Activated CD4-positive, CD25-positive, alpha-beta regulatory T cell treated with anti-CD3 and anti-CD28 coated beads, Interleukin-2, amount 50 U/mL, for 24 hours (primary cell): ENCODE measurements at regions not wholly inside any gene's neighbourhood (a gene's known extent, or its start where the extent isn't known, plus 50 kb on each side); places are given as distances from the start of the nearest gene placed in this dataset.
"Not testable (repeated sequence)": the region's sequence is repeated elsewhere in the genome, so short reads cannot be mapped to it uniquely, and the experiment has no call there.

Source experiments
- ATAC-seq, 2 donors: fragments of 150-1000 bp; cut with Tn5 transposase; one replicate each; pipeline ENCODE4 v1.10.0; 2021; ENCODE audit warnings: mild to moderate bottlenecking in 1 of 2, moderate library complexity in 1 of 2

DNA sequence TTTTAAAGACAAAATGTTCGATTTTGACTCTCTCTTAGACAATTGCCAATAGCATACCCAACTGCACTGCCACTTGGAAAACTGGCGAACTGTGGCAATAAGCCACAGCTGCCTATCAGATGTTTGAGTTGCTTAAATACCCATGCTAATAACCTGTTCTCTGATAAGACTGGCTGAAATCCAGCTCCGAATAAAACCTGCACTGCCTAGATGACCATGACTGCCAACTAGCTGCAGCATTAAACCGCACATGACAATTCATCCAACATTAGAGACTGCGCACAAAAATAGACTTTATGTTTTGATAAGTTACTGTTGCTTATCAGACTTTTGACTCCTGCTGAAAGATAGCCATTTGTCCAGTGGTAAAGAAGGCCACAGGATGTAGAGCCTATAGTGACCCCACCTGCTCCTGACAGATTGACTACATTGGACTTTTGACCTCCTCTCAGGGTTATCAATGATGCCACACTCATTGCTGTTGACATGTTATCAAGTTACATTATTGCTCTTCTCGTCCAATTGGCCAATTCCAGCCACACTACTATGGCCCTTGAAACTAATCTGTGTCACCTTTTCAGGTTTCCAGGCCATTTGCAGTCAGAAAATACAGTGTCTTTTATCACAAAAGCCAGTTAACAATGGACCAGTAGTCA, 299.0 kb downstream of the HGF start:
- no peak for ATAC-seq

DNA sequence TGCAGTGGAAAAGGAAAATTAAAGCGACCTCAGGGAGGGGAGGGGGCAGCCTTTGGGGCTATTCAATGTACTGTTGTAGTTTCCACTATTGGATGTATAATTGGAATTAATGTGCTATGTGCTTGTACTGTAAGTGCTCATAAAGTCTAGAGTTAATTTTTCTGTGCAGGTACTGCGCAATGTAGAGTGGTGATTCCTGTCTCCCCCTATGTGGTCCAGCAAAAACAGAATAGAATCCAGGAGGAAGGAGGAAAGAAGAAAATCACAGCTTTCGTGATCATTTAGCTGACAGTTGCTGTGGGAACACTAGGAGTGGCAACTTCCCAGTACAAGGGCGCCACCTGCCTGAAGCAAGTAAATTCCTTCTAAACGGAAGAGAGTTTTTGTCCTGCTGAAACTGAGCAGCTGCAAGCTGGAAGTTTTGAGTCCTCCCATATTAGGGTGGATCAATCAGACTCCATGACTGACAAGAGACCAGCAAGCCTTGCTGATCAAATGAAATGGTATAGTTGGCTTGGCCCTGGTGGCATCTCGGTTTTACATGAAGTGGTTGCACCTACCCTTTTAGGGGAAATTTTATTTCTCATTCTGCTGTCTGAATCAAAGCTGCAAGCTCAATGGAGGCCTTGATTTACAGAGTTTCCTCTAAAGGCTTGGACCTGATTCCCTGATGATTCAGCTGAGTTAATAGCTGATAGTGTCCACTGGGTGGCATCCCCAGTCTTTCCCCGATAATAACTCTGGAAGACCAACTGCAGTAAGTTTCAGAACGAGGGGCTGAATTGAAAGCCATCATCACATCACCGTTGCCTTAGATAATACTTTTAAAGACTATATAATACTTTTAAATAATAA, 299.8 kb downstream of the HGF start:
- ATAC-seq: no peak

DNA sequence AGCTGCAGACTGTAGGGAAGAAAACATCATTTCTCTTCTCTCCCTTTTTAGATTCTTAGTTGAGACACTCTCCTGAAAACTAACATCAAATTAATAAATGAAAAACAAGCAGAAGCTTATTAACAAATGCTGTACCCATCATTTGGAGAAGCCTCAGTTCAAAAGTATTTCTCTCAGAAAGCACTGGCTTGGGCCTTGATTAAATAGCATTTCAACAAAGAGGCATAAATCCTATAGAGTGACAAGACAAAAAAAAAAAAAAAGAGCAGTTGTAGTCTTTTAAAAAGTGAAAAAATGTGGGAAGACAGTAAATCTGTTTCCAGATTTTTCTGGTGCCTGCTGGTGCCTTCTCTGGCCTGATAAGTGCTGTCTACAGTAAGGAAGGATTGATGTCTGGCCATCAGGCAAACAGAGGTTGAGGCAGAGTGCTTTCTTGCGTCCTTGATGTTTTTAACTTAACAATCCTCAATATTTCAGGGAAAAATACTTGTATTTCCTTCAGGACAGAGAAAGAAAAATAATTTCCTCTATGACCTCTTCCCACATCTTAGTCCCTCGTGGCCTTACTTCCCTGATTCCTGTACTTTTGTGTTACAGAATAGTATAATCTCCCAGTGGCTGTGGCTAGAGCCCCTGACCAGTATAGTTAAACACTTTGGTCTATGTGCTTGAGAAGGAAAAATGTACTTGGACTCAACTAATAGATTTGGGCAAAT, 300.5 kb downstream of the HGF start:
- ATAC-seq: no peak

DNA sequence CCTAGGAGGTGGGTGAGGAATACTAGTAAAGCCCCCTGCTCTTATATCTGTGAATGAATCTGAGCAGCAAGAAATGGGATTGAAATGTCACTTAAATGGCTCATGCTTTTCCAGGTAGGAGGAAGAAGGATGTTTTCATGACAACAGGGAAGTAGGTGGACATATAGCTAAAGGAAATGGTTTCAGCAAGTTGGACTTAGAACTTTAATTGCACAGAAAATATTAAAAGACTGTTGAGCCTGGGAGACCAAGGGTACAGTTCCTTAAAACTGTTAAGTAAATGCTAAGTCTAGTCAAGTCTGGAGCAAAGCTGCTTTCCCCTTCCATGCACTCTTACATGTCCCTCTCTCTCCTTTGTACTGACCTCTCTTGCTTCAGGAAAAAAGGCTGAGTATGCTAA, 301.3 kb downstream of the HGF start:
- ATAC-seq: no peak

DNA sequence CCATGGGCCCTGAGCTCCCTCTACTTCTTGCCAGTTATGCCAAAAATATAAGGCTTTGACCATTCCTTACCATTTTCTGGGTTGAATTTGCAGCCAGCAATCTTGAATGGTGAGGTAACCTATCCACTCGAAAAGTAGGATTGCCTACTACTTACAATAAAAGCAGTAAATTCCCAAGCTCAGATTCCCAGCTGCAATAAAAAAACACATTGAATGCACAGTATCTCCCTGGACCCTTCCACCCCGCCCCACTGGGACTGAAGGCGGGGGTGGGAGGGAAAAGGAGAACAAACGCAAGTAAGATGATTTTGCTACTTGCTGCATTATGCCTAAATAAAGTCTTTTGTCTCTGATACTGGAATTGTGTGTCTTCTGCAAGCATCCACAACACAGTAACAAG, 301.9 kb downstream of the HGF start:
- ATAC-seq: no peak

DNA sequence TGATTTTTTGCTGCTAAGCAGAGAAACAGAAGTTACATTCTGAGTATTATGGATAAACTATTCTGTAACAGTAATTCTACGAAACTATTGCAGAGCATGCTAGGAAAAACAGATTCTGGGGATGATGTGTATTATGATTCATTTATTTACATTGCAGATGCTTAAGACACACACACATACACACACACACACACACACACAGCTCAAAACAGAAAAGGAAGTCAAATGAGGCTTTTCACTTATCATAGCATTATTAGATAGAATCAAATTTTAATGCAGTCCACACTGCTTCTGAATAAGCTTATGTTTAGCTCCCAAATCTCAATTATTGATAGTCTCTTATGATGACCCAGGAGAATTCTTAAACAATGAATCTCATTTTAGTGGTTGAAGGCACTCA, 307.2 kb downstream of the HGF start:
- ATAC-seq: no peak

DNA sequence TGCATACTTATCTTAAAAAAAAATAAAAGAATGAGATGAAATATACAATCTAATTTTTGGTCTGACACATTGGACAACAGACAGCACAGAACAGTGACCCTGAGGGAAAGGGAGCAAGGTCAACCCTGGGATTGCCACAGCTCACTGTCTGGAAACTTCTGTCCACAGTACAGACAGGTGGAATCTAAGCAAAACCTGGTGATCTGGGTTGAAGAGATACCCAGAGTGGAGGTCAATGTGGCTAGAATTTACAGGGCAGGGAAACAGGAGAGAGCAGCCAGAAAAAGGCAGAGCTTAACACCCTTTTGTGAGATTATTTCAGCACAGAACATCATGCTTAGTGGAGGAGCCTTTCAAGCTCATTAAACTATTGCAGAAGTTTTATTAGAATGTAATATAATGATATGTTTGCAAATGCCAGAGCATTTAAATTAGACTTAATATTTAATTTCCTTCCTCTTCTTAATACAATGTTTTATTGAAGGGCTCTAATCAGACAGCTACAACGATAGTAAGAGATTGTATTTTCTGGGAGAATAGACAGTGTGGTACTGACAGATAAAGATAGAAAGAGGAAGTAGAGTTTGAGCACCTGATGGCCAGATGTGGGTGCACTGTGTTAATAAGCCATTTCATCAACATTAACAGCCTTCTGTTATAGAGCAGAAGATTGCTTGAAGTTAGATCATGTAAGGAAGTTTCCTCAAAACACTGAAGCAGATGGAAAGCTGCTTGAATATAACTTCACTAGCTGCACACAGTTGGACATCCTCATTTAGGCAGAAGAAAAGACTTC, 309.4 kb downstream of the HGF start:
- ATAC-seq: no peak

DNA sequence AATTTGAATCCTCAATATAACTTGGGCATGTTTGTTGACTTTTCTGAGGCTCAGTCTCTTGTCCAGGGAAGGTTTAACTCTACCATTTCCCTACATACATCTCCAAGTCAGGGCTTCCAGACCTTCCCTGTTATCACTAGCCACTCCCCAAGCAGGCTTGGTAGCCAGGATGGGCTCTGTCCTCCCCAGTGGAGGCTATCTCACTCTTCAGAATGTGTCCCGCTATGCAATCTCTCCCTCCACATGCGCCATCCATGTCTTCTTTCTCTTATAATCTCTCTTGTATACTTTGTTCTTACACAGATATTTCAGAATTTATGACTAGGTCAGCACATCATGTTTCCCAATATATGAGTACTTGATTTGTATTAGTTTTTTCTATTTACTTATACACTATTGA, 310.4 kb downstream of the HGF start:
- ATAC-seq: no peak

DNA sequence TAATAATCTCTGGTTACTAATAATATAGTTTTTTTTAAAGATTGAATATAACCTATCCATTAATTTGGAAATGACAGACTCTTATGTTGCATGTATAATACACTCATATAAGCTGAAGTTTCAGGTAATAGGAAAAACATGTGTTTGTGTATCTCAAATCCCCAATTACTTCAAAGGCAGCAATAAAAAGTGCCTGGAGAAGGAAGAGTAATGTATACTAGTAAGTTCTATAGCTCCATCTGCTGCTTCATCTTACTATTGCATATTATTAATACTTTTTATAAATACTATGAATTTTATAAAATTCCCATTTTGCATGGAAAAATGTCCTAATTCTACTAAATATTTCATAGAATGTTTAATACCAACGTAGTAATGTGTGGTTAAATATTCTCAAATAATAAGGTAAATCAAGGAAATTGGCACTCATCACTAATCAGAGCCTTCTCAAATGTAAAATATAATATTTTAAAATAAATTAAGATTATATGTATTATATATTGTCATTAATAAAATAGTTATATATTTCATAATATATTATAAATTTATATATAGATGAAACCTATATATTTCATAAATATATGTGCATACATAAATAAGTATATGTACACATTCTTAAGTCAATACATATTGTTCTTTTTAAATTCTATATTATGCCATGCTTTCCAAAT, 311.9 kb downstream of the HGF start:
- no peak for ATAC-seq

DNA sequence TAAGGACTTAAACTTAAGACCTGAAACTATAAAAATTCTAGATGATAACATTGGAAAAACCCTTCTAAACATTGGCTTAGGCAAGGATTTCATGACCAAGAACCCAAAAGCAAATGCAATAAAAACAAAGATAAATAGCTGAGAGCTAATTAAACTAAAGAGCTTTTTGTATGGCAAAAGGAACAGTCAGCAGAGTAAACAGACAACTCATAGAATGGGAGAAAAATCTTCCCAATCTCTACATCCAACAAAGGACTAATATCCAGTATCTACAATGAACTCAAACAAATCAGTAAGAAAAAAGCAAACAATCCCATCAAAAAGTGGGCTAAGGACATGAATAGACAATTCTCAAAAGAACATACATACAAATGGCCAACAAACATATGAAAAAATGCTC, 316.1 kb downstream of the HGF start:
- ATAC-seq: not testable (repeated sequence)

DNA sequence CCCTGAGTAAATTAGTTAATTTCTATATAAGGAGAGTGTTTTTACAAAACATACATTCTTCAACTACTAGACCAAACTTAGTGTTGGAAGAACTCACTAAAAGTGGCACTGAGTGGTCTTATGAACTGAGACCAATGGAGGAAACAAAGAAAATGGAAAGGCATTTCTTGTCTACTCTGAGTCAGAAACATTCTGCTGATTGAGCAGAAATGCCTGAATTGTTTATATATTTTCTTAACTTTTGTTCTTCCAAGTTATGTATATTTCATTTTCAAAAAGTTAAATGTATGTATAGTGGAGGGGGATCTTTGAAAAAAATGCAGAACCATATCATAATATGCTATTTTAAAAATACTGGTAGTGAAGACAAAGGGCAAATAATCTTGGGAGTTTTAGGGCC, 320.7 kb downstream of the HGF start:
- ATAC-seq: no peak

DNA sequence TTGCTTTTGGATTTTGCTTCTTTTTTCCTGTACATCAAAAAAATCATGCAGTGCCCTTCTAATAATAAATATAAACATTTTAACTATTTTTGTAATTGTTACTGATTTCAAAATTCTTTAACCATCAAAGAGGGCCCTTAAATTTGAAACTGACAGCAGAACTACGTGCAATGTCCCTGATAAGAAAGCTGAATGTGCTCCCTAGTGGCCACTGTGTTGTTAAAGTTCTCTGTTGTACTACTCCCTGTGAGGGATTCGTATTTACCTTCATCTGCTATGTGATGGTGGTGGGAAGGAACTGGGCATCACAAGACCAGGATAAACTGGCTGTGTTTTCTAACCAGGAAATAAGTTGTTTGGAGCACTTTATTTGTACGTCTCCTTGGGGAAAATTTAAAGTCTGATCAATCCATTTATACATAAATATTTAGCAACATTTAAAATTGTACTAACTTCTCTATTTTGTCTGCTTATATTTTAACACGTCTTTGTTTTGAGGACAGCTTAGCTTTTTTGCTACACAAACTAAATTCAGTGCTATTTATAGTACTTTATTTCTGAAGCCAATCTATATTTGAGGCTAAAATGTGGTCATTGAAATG, 322.4 kb downstream of the HGF start:
- no peak for ATAC-seq

DNA sequence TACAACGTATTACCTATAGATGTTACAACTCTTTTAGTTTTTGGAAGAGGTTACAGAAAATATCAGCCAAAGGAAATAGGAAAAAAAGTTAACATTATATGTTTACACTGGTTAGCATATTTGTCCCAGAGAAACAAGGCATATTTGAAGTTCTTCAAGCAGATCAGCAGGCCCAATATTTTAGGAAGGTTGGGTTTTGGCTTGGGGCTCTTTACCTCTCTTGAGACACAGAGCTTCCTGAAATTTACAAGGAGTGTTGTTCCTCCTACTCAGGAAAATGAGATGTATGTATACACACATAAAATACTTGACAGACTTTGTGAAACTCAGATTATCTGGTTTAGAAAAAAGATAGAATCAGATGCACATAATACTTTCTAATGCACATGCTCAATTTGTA, 323.6 kb downstream of the HGF start:
- no peak for ATAC-seq

DNA sequence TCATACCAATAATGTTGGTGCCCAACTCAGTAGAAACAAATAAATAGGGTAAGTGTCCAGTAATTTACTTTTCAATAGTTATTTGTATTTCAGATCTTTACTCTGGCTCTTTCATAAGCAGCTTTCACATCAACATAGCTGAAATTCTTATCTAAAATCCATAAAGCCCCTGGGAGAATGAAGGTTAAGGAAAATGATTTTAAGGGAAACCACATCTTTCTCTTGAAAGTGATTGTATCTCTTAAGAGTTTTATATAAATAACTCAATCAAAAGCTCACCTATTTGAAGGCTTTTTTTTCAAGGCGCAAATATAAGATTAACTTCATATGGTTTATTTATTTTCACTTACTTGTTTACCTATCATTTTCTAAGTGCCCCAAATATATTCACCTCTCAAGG, 324.4 kb downstream of the HGF start:
- no peak for ATAC-seq

DNA sequence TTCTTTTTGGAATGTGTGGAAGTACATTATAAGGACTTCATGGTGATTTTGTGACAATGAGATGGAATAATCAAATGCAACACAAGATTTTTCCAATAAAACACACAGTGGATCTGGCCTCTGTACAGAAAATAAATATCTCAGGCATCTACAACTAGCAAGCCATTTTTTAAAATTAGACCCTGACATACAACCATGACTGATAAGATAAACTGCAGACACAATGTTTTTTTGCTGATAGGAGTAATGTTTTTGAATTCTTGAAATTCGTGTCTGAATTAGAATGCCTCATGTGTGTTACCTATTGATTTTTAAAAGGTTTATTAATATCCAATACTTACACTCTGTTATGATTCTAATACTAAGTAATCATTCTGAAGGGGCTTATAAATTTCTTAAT, 328.1 kb downstream of the HGF start:
- no peak for ATAC-seq

DNA sequence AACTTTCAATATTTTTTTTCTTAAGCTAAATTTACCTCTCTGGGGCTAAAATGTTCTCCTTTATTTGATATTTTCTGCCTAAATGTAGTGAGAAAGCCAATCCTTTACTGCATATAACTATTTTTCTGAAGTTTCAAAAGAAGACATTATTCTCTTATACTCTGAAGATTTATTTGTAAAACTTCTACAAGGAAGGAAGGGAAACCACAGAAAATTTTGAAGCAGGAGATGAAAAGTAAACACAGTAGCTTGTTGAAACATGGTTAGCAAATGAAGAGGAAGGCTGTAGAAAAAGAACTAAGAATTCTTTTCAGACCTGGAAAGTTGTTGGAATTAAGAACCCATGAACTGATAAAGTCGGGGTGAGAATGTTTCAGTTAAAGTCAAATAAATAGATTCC, 330.3 kb downstream of the HGF start:
- no peak for ATAC-seq

DNA sequence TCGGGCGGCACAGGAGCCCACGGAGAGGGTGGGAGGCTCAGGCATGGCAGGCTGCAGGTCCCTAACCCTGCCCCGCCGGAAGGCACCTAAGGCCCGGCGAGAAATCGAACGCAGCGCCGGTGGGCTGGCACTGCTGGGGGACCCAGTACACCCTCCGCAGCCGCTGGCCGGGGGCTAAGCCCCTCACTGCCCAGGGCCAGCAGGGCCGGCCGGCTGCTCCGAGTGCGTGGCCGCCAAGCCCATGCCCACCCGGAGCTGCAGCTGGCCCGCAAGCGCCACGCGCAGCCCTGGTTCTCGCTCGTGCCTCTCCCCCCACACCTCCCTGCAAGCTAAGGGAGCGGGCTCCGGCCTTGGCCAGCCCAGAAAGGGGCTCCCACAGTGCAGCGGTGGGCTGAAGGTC, 332.7 kb downstream of the HGF start:
- ATAC-seq: not testable (repeated sequence)

DNA sequence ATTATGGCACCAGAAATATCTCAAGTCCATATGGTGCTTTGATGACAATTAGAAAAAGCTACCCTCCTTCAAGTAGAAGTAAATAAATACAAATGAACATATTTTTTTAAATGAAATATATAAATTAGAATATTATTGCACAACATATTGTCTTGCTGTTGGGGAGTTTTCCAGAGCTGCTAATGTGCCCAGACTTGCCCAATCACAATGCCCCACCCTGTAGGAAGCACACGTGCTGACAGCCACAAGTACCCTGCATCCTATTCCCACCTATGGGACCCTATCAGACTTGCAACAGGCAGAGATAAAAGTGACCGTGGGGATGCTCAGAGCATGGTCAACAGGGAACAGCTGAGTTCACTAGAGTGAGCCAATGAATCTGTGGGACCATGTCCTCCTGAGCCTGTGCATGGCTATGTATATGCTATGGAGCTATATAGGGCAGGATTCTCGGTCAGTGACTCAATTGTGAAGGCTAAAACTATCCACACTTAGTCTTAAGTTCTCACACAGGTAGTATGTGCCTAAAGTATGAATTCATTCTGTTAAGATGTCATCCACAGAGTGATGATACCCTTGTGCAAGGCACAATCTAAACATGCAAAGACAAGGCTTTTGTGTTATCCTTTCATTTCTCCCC, 336.0 kb downstream of the HGF start:
- no peak for ATAC-seq

DNA sequence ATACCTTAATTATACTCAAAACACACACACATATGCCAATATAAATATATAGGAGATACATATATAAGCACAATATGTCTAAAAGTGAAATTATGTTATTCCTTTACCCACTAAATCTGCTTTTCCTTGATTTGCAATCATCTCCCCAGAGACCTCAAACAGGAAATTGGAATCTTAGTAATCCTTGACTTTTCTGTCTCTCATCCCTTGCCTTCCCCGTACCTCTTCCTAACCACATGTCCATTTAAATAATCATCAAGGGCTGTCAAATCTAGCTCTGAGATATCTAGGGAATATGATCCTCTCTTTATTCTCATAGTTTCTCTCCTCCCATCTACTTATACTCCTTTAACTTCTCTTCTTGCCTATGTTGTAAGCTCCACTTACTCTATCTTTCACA, 336.6 kb downstream of the HGF start:
- no peak for ATAC-seq

DNA sequence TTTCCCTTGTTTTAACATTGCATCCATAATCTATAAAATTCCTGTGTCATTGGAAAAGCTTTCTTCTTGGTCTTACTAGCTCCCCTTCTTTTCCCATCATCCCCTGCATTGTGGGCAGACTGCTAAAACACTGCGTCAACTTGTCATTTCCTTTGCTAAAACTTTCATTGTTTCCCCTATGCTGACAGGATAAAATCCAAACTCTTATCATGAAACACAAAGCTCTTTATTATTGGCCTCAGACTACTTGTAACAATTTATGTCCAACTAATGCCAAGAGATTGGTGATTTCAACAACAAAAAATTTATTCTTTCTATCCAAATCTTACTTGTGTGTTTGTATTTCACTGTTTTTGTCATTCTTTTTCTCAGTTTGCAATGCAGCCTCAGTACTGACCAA, 339.1 kb downstream of the HGF start:
- ATAC-seq: no peak

DNA sequence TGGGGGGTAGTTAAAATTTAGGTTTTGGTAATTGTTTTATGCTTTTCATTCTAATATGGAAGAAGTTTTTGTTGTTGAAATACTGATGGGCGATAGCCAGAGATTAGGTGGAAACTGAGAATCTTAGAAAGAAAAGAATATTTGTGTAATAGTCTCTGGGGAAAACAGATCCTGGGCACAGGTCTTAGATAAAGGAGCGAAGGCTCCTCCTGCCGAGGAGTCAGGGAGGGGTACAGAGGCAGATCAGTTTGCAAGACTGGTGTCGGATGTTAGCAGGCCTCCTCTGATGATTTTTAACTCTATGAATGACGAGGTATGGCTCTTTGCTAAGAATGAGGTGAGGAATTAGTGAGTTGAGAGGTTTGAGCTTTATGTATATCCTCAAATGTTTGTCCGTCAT, 339.7 kb downstream of the HGF start:
- no peak for ATAC-seq

DNA sequence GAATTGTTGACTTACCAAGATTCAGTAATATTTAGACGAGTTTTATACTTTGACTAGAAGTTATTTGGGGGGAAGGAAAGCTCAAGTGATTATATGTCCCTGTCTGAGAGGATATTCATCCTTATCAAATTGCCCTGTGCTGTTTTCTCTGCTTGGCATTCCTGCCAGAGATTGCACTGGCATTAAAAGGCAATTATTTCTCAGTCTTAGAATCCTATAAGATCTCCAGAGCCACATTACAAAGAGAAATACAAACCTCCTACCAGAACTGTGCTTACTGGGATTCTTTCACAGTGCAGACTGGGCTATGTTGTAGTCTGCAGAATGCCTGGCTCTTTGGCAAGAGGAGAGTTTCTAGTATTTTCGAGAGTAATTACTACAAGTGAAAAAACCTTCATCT, 342.4 kb downstream of the HGF start:
- ATAC-seq: no peak
